DMS153 treated with DMSO at 0.1 percent for 48 hours (cell line): ENCODE measurements at regions not wholly inside any gene's neighbourhood (a gene's known extent, or its start where the extent isn't known, plus 50 kb on each side); places are given as distances from the start of the nearest gene placed in this dataset.
A peak's percentile ranks its signal among the peaks of the same experiment; 100 is the strongest.

Experiments used
- DNase-seq: peaks from one replicate; lab custom pipeline; 2025; ENCODE audit not compliant: unreplicated experiment; lab: John Stamatoyannopoulos, UW

- DNase-seq: no peak
These were observed 55.5 kb downstream of the DRD1 start for GRCh38 chr5:175388531-175388930.

DNA sequence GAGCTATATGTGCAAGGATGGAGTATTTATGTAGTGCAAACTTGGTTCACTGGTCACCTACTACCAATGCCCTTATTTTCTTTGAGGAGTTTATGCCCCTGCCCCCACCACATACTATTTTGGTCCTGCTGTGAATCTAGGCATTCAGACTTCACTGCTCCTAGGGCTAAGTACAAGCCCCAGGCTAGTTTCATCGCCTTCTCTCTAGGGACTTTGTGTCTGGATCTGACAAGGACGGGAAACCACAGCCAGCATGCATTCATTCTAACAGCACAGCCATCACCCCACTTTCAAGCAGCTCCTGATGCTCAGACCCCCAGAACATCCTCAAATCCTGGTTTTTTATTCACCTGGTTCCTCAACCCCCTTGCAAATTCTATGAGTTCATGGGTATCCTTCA is 56.8 kb downstream of the DRD1 start:
- DNase-seq: no peak

DNA sequence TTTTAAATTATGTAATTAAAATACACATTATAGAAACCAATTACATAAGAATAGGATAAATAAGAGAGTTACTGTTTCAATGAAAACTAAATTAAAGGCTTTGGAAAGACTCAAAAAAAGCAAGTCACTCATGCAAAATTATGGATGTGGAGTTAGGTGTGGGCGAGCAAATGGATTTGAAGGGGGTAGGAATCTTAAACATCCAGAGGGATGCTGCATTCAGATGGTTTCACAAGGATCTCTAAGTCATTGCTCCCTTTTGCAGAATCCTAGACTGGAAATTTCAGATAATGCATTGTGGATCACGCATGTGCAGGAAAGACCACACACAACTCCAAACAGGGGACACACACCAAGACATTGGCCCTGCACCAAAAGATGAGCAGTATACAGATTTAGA is 57.5 kb downstream of the DRD1 start:
- no peak for DNase-seq

DNA sequence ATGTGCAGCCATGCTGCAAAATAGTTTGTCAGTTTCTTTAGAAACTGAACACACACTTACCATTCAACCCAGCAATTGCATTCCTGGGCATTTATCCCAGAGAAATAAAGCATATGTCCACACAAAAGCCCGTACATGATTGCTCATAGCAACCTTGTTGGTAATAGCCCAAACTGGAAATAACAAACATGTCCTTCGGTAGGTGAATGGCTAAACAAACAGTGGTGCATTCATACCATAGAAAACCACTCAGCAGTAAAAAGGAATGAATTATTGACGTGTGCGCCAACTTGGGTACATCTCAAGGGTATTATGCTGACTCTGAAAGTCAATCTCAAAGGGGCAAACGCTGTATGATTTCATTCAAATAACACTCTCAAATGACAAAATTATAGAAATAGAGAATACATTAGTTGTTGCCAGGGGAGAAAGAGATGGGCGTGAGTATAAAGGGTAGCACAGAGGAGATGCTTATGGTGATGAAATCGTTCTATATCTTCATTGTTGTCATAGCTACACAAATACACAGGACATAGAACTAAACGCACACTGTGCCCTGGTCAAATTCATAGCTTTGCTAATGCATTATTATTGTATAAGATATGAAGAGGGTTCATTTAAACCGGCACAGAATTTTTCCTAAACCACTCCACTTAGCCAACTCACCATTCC is 58.2 kb downstream of the DRD1 start:
- peak; percentile 85 for DNase-seq

DNA sequence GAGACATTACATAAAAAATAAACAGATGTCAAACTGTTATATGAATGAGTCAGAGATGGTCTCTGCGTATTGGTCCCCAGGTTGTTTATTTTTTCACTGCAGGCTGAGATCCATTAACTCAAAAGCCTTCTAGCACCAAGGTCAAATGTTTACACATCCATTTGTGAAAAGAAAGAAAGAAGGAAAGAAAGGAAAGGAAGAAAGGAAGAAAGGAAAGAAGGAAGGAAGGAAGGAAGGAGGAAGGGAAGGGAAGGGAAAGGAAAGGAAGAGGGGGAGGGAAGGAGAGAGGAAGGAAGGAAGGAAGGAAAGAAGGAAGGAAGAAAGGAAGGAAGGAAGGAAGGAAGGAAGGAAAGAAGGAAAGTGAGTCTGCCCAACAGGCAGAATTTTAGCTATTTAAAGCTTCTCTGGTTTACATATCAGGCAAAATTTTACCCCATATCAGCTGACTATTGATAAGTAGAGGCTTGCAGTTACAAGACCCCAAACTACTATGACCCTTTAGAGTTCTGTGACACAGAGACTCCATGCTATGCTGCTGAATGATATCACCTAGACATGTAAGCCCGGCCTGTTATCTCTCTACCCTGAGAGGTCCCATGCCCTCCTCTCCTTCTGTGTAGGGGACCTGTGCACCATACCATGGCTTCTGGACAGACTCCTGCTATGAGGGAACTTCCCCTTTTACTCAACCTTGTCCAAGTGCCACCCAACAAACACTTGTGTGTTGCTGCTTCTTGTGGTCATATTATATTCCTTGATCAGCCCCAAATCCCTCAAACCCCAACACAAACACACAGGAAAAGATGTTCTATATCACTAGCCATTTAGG is 59.0 kb downstream of the DRD1 start:
- DNase-seq: no peak

DNA sequence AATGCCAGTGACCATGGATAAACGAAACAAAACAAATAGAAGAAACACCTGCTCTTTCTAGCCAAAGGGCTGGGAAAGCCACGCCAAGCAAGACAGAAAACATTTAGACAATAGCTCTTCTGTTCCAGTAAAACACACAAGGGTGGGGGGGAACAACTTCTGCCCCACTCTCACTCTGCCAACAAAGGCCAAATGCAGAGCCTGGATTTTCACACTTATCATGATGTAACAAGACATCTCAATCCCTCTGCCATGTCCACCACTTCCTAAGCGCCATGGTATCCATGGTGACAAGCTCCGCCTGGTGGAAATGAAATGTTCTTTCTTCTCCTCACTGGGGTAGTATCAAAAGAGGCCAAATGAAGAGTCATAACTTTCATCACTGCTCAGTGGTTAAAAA is 60.6 kb downstream of the DRD1 start:
- peak; percentile 26 for DNase-seq

DNA sequence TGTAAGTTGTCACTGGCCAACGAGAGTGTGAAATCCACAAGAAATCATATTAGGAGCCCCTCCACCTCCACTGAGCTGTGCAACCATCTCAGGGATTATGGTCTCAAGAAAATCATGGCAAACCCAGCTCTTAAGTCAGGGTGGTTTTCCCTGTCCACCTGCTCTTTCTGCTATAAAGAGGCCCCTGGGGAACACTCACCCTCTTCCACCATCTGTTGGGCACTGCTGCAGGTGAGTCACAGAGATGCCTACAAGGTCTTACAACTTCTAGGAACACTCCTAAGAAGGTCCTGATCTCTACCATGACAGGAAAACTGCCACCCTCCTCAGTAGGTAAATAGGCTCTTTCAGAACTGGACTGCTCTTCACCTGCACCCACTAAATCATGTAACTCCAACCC is 61.8 kb downstream of the DRD1 start:
- DNase-seq: no peak

DNA sequence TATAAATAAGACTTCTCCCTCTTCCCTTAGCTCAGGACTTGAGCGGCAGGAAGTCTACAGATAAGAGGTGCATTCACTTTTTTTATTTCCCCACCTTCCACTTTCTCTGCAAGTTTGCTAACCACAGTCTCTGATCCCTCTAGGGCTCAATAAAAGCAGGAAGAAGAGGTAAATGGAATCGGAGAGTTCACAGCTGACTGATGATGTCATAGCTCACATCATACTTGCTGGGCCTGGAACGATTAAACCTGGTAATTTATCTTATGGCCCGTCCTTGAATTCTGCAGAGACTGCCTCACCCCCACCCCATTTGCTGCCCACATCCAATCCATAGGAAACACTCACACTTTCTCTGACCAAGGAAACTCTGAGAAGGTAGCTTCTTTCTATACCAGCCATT is 62.9 kb downstream of the DRD1 start:
- no peak for DNase-seq

- DNase-seq: no peak
These were observed 63.3 kb downstream of the DRD1 start for GRCh38 chr5:175380701-175381100.

GRCh38 chr5:175379867-175380266 is 64.1 kb downstream of the DRD1 start:
- DNase-seq: no peak

DNA sequence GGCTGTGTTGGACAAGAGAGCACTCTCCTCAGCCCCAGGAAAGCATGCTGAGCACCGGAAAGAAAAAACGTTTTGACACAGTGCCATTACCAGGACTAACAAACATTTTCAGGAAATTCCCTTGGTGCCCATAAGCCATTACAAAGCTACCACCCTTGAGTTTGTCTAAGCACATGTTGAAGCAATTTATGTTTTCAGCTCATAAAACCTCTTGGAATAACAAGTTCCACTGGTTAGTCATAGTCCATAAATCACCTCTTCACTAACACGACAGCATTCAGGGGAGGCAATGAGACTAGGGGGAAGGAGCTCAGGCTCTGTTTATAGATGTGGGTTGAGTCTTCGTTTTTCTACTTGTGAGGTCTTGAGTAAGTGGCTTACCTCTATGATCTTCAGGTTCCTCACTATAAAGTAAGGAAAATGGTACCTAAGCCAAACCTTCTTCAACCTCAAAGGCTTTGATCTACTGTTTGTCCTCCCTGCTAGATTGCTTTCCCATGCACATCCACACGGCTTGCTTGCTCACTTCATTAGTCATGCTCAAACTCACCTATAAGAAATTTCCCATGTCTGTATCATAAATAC is 65.4 kb downstream of the DRD1 start:
- DNase-seq: peak; percentile 88

DNA sequence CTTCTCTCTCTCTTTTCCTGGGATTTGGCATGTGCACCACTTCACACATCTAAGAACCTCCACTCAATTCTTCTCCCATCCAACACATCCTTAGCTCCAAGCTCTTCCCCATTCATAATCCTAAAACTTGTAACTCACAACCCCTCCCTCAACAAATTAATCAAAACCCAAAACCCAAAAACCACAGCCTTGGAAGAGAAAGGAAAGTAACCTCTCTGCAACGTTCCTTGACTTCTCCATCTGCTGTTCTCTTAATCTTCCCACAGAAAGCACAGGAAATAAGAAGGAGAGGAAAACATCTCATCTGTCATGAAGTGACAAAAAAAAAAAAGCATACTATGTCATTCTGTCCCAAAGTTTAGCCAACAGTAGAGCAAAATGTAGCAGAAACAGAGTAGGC is 66.2 kb downstream of the DRD1 start:
- DNase-seq: no peak

GRCh38 chr5:175374166-175374875 is 69.7 kb downstream of the DRD1 start:
- DNase-seq: no peak

- no peak for DNase-seq
These were observed 78.1 kb downstream of the DRD1 start for GRCh38 chr5:175365866-175366265.

DNA sequence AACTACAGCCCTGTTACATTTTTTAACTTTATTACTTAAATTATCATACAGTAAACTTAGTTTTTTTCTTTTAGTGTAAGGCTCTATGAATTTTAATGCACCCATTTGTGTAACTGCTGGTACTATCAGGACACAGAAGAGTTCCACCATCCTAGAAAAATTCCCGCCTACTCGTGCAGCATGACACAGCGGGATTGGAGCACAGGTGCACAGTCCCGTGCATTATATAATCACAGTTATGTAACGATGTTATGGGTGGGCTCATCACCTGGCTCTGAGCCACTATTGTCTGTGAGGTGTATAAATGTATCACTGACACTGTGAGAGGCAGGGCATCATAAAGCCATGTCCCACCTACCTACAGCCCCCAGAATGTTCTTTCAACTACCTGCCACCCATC is 80.7 kb downstream of the DRD1 start:
- DNase-seq: no peak

- no peak for DNase-seq
These were observed 86.0 kb downstream of the DRD1 start for GRCh38 chr5:175357995-175358394.

DNA sequence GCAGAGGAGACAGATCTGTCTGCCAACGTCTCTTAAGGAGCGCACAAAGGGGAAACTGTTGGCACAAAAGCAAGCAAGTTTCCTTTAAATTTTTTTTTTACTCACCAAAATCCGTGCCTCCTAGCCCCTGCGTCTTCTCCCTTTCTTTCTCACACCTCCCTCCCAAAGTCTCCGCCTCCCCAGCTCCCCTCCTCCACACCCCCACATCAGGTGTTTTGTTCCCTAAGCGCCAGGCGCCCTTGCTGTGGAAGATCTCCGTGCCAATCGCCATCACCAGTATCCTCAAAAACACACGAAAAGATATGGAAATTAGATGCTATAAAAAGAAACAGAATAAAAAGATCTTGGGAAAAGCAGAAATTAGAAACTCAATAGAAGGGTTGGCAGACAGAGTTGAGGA is 87.6 kb downstream of the DRD1 start:
- DNase-seq: no peak

- DNase-seq: no peak
These were observed 89.0 kb downstream of the DRD1 start for GRCh38 chr5:175354964-175355363.

DNA sequence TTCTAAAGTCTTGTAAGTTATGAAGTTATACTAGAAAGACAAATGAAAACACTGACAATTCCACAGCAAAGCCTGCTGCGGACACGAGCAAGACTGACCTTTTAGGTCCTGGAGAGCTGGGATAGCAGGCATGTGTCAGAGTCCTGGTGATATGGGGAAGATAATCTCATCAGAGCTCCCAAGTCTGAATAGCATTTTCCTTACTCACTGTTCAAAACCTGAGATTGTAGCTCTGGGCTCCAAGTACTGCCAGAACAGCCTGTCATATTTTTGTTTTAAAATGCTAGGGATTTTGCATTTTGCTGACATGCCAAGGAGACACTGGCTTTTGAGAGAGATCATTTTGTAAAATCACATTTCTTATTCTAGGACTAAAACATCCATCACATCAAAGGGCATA is 90.1 kb downstream of the DRD1 start:
- DNase-seq: no peak

DNA sequence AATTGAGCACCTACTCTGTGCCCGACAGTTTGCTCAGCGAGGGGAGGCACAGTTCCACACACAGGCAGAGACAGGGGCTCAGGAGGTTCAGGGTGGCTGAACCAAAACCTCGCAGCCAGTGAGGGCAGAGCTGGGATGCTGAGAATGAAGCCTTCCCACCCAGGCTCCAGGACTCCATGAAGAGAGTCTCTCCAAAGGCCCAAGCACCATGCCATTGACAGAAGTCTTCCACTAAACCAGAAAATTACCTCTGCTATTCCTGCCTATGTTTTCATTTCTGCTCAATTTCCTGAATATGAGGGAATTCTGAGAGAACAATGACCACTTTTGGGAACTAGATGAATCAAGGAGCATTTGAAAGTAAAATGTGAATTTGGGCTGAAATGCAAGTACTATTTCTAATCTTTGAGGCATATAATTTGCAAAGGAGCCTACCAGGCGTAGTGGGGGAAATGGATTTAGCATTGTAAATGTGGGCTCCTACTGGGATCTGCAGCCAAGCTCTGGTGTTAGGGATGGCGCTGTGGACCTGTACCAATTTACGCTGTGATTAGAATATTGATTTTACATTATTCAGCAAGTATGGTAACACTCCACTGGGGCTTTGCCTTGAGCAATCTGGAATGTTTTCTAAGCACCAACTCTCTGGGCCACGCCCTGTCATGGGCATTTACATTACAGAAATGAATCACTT is 91.9 kb downstream of the DRD1 start:
- no peak for DNase-seq

- no peak for DNase-seq
These were observed 92.9 kb downstream of the DRD1 start for GRCh38 chr5:175351126-175351525.
